Fibroblast of lung (primary cell): ENCODE measurements at regions not wholly inside any gene's neighbourhood (a gene's known extent, or its start where the extent isn't known, plus 50 kb on each side); places are given as distances from the start of the nearest gene placed in this dataset.
"Not testable (repeated sequence)": the region's sequence is repeated elsewhere in the genome, so short reads cannot be mapped to it uniquely, and the experiment has no call there.

Experiments
- DNase-seq, 2 donors: peaks; one replicate each; pipeline versions ENCODE4 v3.0.0 to v3.0.0-alpha.2; 2010; ENCODE audit warnings: low read depth in 2 of 2
- H2AFZ ChIP-seq: 2 replicates; pipeline ENCODE4 v1.5.1; 2012; ENCODE audit warnings: low read length, control low read depth, inconsistent platforms
- H3K27ac ChIP-seq: 2 replicates; pipeline ENCODE4 v1.5.1; 2011; ENCODE audit warnings: low read length, control low read depth; ENCODE audit not compliant: insufficient read depth
- H3K27me3 ChIP-seq: 2 replicates; pipeline ENCODE4 v1.5.1; 2011; ENCODE audit warnings: mild to moderate bottlenecking, low read length; ENCODE audit not compliant: control insufficient read depth, insufficient read depth
- H3K36me3 ChIP-seq: 2 replicates; pipeline ENCODE4 v1.5.1; 2011; ENCODE audit warnings: low read length; ENCODE audit not compliant: control insufficient read depth, insufficient read depth
- H3K4me1 ChIP-seq: 2 replicates; pipeline ENCODE4 v1.5.1; 2011; ENCODE audit warnings: low read length; ENCODE audit not compliant: control insufficient read depth, insufficient read depth; ENCODE audit errors: extremely low read depth
- H3K4me2 ChIP-seq: 2 replicates; pipeline ENCODE4 v1.5.1; 2011; ENCODE audit warnings: low read length, control low read depth; ENCODE audit not compliant: insufficient read depth; ENCODE audit errors: extremely low read depth
- H3K4me3 ChIP-seq, 4 experiments: fragments of 200-600 bp in 1 of 4; sonication (generic) in 1 of 4; replicated peaks in 1 of 4; 2 replicates each; pipeline ENCODE4 v1.5.1; 2011 to 2016; ENCODE audit warnings: low read length in 4 of 4, low read depth in 3 of 4, mild to moderate bottlenecking in 3 of 4, control low read depth in 2 of 4, inconsistent platforms in 1 of 4, mixed read lengths in 1 of 4; ENCODE audit not compliant: insufficient read depth in 1 of 4; ENCODE audit errors: control extremely low read depth in 1 of 4
- H3K79me2 ChIP-seq: 2 replicates; pipeline ENCODE4 v1.5.1; 2012; ENCODE audit warnings: mild to moderate bottlenecking, low read length, inconsistent platforms; ENCODE audit not compliant: control insufficient read depth, insufficient read depth
- H3K9ac ChIP-seq: 2 replicates; pipeline ENCODE4 v1.5.1; 2011; ENCODE audit warnings: mild to moderate bottlenecking, low read length, control low read depth; ENCODE audit not compliant: insufficient read depth
- H3K9me3 ChIP-seq: 2 replicates; pipeline ENCODE4 v1.5.1; 2012; ENCODE audit warnings: low read depth, low read length; ENCODE audit not compliant: control insufficient read depth, insufficient read depth
- H4K20me1 ChIP-seq: 2 replicates; pipeline ENCODE4 v1.5.1; 2011; ENCODE audit warnings: low read length; ENCODE audit not compliant: control insufficient read depth, insufficient read depth; ENCODE audit errors: extremely low read depth
- CTCF ChIP-seq, 2 donors: IDR thresholded peaks in 1 of 2; conservative IDR thresholded peaks in 1 of 2; 1 replicate in 1 of 2; 2 replicates in 1 of 2; pipeline ENCODE4 v1.5.1; 2011 to 2012; ENCODE audit warnings: low read length in 2 of 2, control low read depth in 1 of 2, inconsistent platforms in 1 of 2, low read depth in 1 of 2, mild to moderate bottlenecking in 1 of 2
- EZH2 ChIP-seq: IDR thresholded peaks from 2 replicates; pipeline ENCODE4 v1.5.1; 2012; ENCODE audit warnings: low read length, control low read depth, mild to moderate bottlenecking; ENCODE audit errors: missing control alignments

GRCh38 chr12:104886418-104887401 is 71.4 kb downstream of the SLC41A2 start:
- DNase-seq: peak; percentile 59 to 92
- Histone ChIP-seq H3K4me2 (peak overlapping the region; percentile 40), H3K9ac (no peak overlapping the region), H2AFZ (no peak overlapping the region), H3K4me1 (no peaks in the 10 kb centered on the region), H3K27me3 (no peaks in the 10 kb centered on the region), H3K27ac (no peak overlapping the region), H3K79me2 (no peaks in the 10 kb centered on the region), H3K36me3 (no peaks in the 10 kb centered on the region), H4K20me1 (no peaks in the 10 kb centered on the region), H3K4me3 (no peak overlapping the region), H3K9me3 (no peaks in the 10 kb centered on the region)
- no peak for TF ChIP-seq EZH2
- no peak for TF ChIP-seq CTCF (conservative IDR thresholded peaks at IDR 0.05 in 1 of 2, IDR thresholded peaks at IDR 0.05 in 1 of 2; ENCODE audit: low read depth in 1 of 2, low read length in 2 of 2)

- not testable (repeated sequence) for H3K27ac ChIP-seq, H3K4me3 ChIP-seq, H3K79me2 ChIP-seq, H3K9ac ChIP-seq, H3K27me3 ChIP-seq, H4K20me1 ChIP-seq, H3K4me1 ChIP-seq, DNase-seq, H3K4me2 ChIP-seq, H2AFZ ChIP-seq, H3K36me3 ChIP-seq, H3K9me3 ChIP-seq
Observed at GRCh38 chr12:104878858-104879257, 79.2 kb downstream of the SLC41A2 start.

GRCh38 chr12:104877103-104877705 is 80.9 kb downstream of the SLC41A2 start:
- Histone ChIP-seq H3K4me3 (no peak overlapping the region), H3K36me3 (no peaks in the 10 kb centered on the region), H3K27ac (no peak overlapping the region), H3K79me2 (no peaks in the 10 kb centered on the region), H3K9me3 (no peaks in the 10 kb centered on the region), H2AFZ (no peak overlapping the region), H3K4me2 (no peak overlapping the region), H3K4me1 (no peaks in the 10 kb centered on the region), H3K9ac (no peak overlapping the region), H3K27me3 (no peaks in the 10 kb centered on the region), H4K20me1 (no peaks in the 10 kb centered on the region)
- DNase-seq: peak; percentile 46 to 67
- TF ChIP-seq CTCF (conservative IDR thresholded peaks at IDR 0.05 in 1 of 2, IDR thresholded peaks at IDR 0.05 in 1 of 2; ENCODE audit: low read depth in 1 of 2, low read length in 2 of 2) (peak; percentile 75 to 86), EZH2 (no peak)
